Endothelial cell of umbilical vein (primary cell): ENCODE measurements at regions not wholly inside any gene's neighbourhood (a gene's known extent, or its start where the extent isn't known, plus 50 kb on each side); places are given as distances from the start of the nearest gene placed in this dataset.

Source experiments
- BruUV-seq: library from RNA; stranded (reverse); fragments of 400-500 nt; replicated peaks from 2 replicates; lab custom pipeline; 2021; lab: Mats Ljungman, UMichigan
- CTCF ChIA-PET: fragments of 300-600, 350-600 bp; sonication (Branson Sonifier 250); formaldehyde crosslinking; loops from one replicate; lab custom pipeline; 2021; ENCODE audit warnings: antibody characterized with exemption, inconsistent platforms; lab: Charles Lee
- POLR2A ChIA-PET: fragments of 300-600, 350-600 bp; sonication (Branson Sonifier 250); formaldehyde crosslinking; loops from one replicate; lab custom pipeline; 2021; ENCODE audit warnings: antibody characterized with exemption, inconsistent platforms; lab: Charles Lee
- DNase-seq: peaks from one replicate; pipeline ENCODE4 v3.0.0-alpha.2; 2011; ENCODE audit warnings: low read depth, low spot score
- FAIRE-seq: peaks from 2 replicates; lab custom pipeline; 2011; peaks lifted over from hg19 to GRCh38; lab: Jason Lieb, UNC
- H2AFZ ChIP-seq: 2 replicates; pipeline ENCODE4 v1.6.0; 2012; ENCODE audit warnings: low read depth, low read length, control low read depth, inconsistent platforms
- H3K27ac ChIP-seq: 2 replicates; pipeline ENCODE4 v1.5.1; 2011; ENCODE audit warnings: low read depth, mild to moderate bottlenecking, control low read depth, low read length, moderate library complexity; ENCODE audit not compliant: insufficient read depth
- H3K27me3 ChIP-seq, 2 experiments: 2 replicates each; pipeline versions ENCODE4 v1.6.0 to v1.6.1; 2011; ENCODE audit warnings: low read length in 2 of 2, mixed read lengths in 1 of 2; ENCODE audit not compliant: control insufficient read depth in 2 of 2, insufficient read depth in 2 of 2
- H3K36me3 ChIP-seq, 2 experiments: 2 replicates in 1 of 2; 3 replicates in 1 of 2; pipeline ENCODE4 v1.5.1; 2011; ENCODE audit warnings: low read length in 2 of 2, mild to moderate bottlenecking in 1 of 2, moderate library complexity in 1 of 2; ENCODE audit not compliant: control insufficient read depth in 2 of 2, insufficient read depth in 2 of 2; ENCODE audit errors: extremely low read depth in 1 of 2
- H3K4me1 ChIP-seq: 3 replicates; pipeline ENCODE4 v1.5.1; 2011; ENCODE audit warnings: mild to moderate bottlenecking, low read length; ENCODE audit not compliant: control insufficient read depth, insufficient read depth; ENCODE audit errors: extremely low read depth
- H3K4me2 ChIP-seq: 2 replicates; pipeline ENCODE4 v1.6.1; 2011; ENCODE audit warnings: low read length, control low read depth, mixed read lengths; ENCODE audit not compliant: insufficient read depth
- H3K4me3 ChIP-seq, 3 experiments: fragments of 200-600 bp in 1 of 3; sonication (generic), shearing (Covaris generic) in 1 of 3; replicated peaks in 1 of 3; 2 replicates each; pipeline ENCODE4 v1.5.1; 2011 to 2016; ENCODE audit warnings: control low read depth in 3 of 3, low read length in 3 of 3, mild to moderate bottlenecking in 2 of 3, inconsistent platforms in 1 of 3, low read depth in 1 of 3, moderate library complexity in 1 of 3; ENCODE audit not compliant: insufficient read depth in 1 of 3
- H3K79me2 ChIP-seq: 2 replicates; pipeline ENCODE4 v1.6.0; 2012; ENCODE audit warnings: low read length, inconsistent platforms; ENCODE audit not compliant: control insufficient read depth, insufficient read depth
- H3K9ac ChIP-seq: replicated peaks from 2 replicates; pipeline ENCODE3; 2011; ENCODE audit warnings: low read length, control low read depth; ENCODE audit not compliant: insufficient read depth; ENCODE audit errors: extremely low read depth
- H3K9me1 ChIP-seq: replicated peaks from 3 replicates; pipeline ENCODE4 v1.6.0; 2011; ENCODE audit warnings: mild to moderate bottlenecking, low read length; ENCODE audit not compliant: control insufficient read depth, insufficient read depth; ENCODE audit errors: extremely low read depth
- H3K9me3 ChIP-seq: replicated peaks from 2 replicates; pipeline ENCODE4 v1.5.1; 2012; ENCODE audit warnings: low read length, inconsistent platforms; ENCODE audit not compliant: control insufficient read depth, insufficient read depth
- H4K20me1 ChIP-seq: replicated peaks from 2 replicates; pipeline ENCODE3; 2011; ENCODE audit warnings: mild to moderate bottlenecking, low read length; ENCODE audit not compliant: control insufficient read depth, insufficient read depth; ENCODE audit errors: extremely low read depth
- EZH2 ChIP-seq: IDR thresholded peaks from 2 replicates; pipeline ENCODE4 v1.6.1; 2012; ENCODE audit warnings: borderline replicate concordance, low read depth, mild to moderate bottlenecking, moderate library complexity, low read length, inconsistent platforms; ENCODE audit not compliant: severe bottlenecking
- FOS ChIP-seq: IDR thresholded peaks from 2 replicates; pipeline ENCODE4 v1.6.1; 2011; ENCODE audit warnings: mild to moderate bottlenecking, low read length, moderate library complexity, borderline replicate concordance; ENCODE audit not compliant: insufficient read depth
- GATA2 ChIP-seq: IDR thresholded peaks from 2 replicates; pipeline ENCODE4 v1.7.0; 2011; ENCODE audit warnings: low read depth, mild to moderate bottlenecking, moderate library complexity, mixed read lengths, low read length; ENCODE audit not compliant: insufficient read length, insufficient read depth
- JUN ChIP-seq: IDR thresholded peaks from 2 replicates; pipeline ENCODE4 v1.6.1; 2011; ENCODE audit warnings: borderline replicate concordance, low read depth; ENCODE audit not compliant: insufficient read length, insufficient read depth
- MYC ChIP-seq: IDR thresholded peaks from one replicate; pipeline ENCODE4 v1.6.1; 2011; ENCODE audit warnings: mild to moderate bottlenecking, low read depth, low read length
- POLR2A ChIP-seq: IDR thresholded peaks from 2 replicates; pipeline ENCODE4 v1.6.1; 2012; ENCODE audit warnings: low read depth, mild to moderate bottlenecking, control low read depth, low read length
- POLR2AphosphoS5 ChIP-seq: IDR thresholded peaks from 2 replicates; pipeline ENCODE4 v1.6.1; 2012; ENCODE audit warnings: low read depth, mild to moderate bottlenecking, control low read depth, low read length, moderate library complexity; ENCODE audit not compliant: insufficient read depth
- dilution Hi-C: fragments of 300-500 bp; cut with MboI; formaldehyde crosslinking; loops from one replicate; pipeline ENCODE4 v1.15.0; 2019; ENCODE audit warnings: low sequenced_read_pairs; ENCODE audit not compliant: extremely low pct_ligation_motif_present
- intact Hi-C: fragments of 100-400 bp; cut with micrococcal nuclease; formaldehyde crosslinking; loops from one replicate; pipeline ENCODE4 v1.10.0; 2022
- TF ChIP-seq, protein P1 (sequence below), 2 donors: IDR thresholded peaks; 1 replicate in 1 of 2; 2 replicates in 1 of 2; pipeline ENCODE4 v1.5.1; 2011; ENCODE audit warnings: low read length in 2 of 2, mild to moderate bottlenecking in 2 of 2, moderate library complexity in 2 of 2, control low read depth in 1 of 2, inconsistent platforms in 1 of 2, low read depth in 1 of 2; ENCODE audit not compliant: insufficient read depth in 1 of 2; ENCODE audit errors: extremely low read depth in 1 of 2
- TF ChIP-seq, protein P2 (sequence below): IDR thresholded peaks from 2 replicates; pipeline ENCODE4 v1.6.1; 2011; ENCODE audit not compliant: insufficient read depth, insufficient read length

DNA sequence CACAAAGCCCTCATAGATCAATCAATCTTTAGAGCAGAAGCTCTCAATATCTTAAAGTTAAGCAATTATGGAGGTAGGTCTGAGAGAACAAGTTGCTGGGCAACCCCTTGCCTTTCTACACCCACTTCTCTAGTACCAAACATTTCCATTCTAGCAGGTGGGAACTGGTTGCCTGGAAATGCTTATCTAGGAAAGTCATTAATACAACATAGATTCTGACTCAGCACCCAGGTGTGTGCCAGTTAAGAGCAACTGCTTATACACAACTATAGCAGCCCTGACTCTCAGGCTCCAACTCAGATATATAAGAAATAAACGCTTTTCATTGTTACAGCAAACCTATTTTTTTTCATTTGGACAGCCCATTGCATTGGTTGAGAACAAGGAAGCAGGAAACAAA lies 237.7 kb downstream of the IRS1 start:
- Histone ChIP-seq H3K36me3 (no peaks in the 10 kb centered on the region), H3K9ac (no peak overlapping the region), H2AFZ (no peak overlapping the region), H3K9me1 (no peaks in the 10 kb centered on the region), H3K4me2 (no peak overlapping the region), H3K27ac (no peak overlapping the region), H3K9me3 (no peaks in the 10 kb centered on the region), H3K4me3 (no peak overlapping the region), H4K20me1 (no peaks in the 10 kb centered on the region), H3K4me1 (no peaks in the 10 kb centered on the region), H3K27me3 (no peaks in the 10 kb centered on the region), H3K79me2 (no peaks in the 10 kb centered on the region)
- ChIA-PET CTCF (no interaction called here), POLR2A (no interaction called here)
- DNase-seq (no peak), FAIRE-seq (no peak)
- dilution Hi-C loops: no loop called here
- TF ChIP-seq, protein P1, sequence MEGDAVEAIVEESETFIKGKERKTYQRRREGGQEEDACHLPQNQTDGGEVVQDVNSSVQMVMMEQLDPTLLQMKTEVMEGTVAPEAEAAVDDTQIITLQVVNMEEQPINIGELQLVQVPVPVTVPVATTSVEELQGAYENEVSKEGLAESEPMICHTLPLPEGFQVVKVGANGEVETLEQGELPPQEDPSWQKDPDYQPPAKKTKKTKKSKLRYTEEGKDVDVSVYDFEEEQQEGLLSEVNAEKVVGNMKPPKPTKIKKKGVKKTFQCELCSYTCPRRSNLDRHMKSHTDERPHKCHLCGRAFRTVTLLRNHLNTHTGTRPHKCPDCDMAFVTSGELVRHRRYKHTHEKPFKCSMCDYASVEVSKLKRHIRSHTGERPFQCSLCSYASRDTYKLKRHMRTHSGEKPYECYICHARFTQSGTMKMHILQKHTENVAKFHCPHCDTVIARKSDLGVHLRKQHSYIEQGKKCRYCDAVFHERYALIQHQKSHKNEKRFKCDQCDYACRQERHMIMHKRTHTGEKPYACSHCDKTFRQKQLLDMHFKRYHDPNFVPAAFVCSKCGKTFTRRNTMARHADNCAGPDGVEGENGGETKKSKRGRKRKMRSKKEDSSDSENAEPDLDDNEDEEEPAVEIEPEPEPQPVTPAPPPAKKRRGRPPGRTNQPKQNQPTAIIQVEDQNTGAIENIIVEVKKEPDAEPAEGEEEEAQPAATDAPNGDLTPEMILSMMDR (IDR thresholded peaks at IDR 0.05; ENCODE audit: extremely low read depth in 1 of 2, insufficient read depth in 1 of 2, low read depth in 1 of 2, low read length in 2 of 2): no peak
- TF ChIP-seq FOS (no peak), MYC (no peak), POLR2A (no peak), POLR2AphosphoS5 (no peak), EZH2 (no peak), GATA2 (no peak), JUN (no peak)
- TF ChIP-seq, protein P2, sequence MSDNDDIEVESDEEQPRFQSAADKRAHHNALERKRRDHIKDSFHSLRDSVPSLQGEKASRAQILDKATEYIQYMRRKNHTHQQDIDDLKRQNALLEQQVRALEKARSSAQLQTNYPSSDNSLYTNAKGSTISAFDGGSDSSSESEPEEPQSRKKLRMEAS: no peak
- no TSS peak for BruUV-seq
- intact Hi-C loops: no loop called here
